Mesendoderm (in vitro differentiated cells): ENCODE measurements at regions not wholly inside any gene's neighbourhood (a gene's known extent, or its start where the extent isn't known, plus 50 kb on each side); places are given as distances from the start of the nearest gene placed in this dataset.

Source experiments
- DNase-seq: peaks from one replicate; pipeline ENCODE4 v3.0.0; 2013
- H2AK5ac ChIP-seq: 2 replicates; pipeline ENCODE4 v1.6.1; 2013; ENCODE audit warnings: low read length, inconsistent platforms
- H2BK120ac ChIP-seq: 2 replicates; pipeline ENCODE4 v1.6.1; 2013; ENCODE audit warnings: low read depth, mild to moderate bottlenecking, low read length, moderate library complexity, mixed read lengths
- H2BK15ac ChIP-seq: replicated peaks from 2 replicates; pipeline ENCODE4 v1.6.1; 2013; ENCODE audit warnings: low read depth, mild to moderate bottlenecking, moderate library complexity
- H2BK5ac ChIP-seq: 2 replicates; pipeline ENCODE4 v1.6.1; 2013; ENCODE audit warnings: low read length, inconsistent platforms
- H3K18ac ChIP-seq: 2 replicates; pipeline ENCODE4 v1.6.1; 2013; ENCODE audit warnings: mild to moderate bottlenecking, low read length, mixed read lengths
- H3K23ac ChIP-seq: one replicate; pipeline ENCODE4 v1.6.1; 2013; ENCODE audit warnings: low read length
- H3K27ac ChIP-seq: 2 replicates; pipeline ENCODE4 v1.5.1; 2013; ENCODE audit warnings: low read depth, mild to moderate bottlenecking, inconsistent platforms, low read length, moderate library complexity
- H3K27me3 ChIP-seq: 2 replicates; pipeline ENCODE4 v1.6.1; 2013; ENCODE audit warnings: low read length, control low read depth, mild to moderate bottlenecking, inconsistent platforms; ENCODE audit not compliant: insufficient read depth, poor library complexity
- H3K36me3 ChIP-seq: 2 replicates; pipeline ENCODE4 v1.6.1; 2013; ENCODE audit warnings: low read length, inconsistent platforms; ENCODE audit not compliant: control insufficient read depth, insufficient read depth
- H3K4ac ChIP-seq: one replicate; pipeline ENCODE4 v1.6.1; 2013; ENCODE audit warnings: low read depth, mild to moderate bottlenecking, low read length, moderate library complexity
- H3K4me1 ChIP-seq: 2 replicates; pipeline ENCODE4 v1.6.1; 2013; ENCODE audit warnings: low read depth, low read length, inconsistent platforms; ENCODE audit not compliant: control insufficient read depth
- H3K4me2 ChIP-seq: 2 replicates; pipeline ENCODE4 v1.6.1; 2013; ENCODE audit warnings: low read length
- H3K4me3 ChIP-seq: 2 replicates; pipeline ENCODE4 v1.5.1; 2013; ENCODE audit warnings: mild to moderate bottlenecking, low read length
- H3K56ac ChIP-seq: one replicate; pipeline ENCODE4 v1.6.1; 2013; ENCODE audit warnings: low read length
- H3K79me1 ChIP-seq: 2 replicates; pipeline ENCODE4 v1.6.1; 2013; ENCODE audit warnings: low read length, inconsistent platforms
- H3K79me2 ChIP-seq: 2 replicates; pipeline ENCODE4 v1.6.1; 2013; ENCODE audit warnings: mild to moderate bottlenecking, low read length; ENCODE audit not compliant: control insufficient read depth, insufficient read depth
- H3K9ac ChIP-seq: 2 replicates; pipeline ENCODE4 v1.6.1; 2013; ENCODE audit warnings: low read length, inconsistent platforms
- H4K5ac ChIP-seq: one replicate; pipeline ENCODE4 v1.6.1; 2013; ENCODE audit warnings: low read length
- H4K8ac ChIP-seq: one replicate; pipeline ENCODE4 v1.6.1; 2013; ENCODE audit warnings: low read depth, mild to moderate bottlenecking, control low read depth, low read length, moderate library complexity
- WGBS: extraction: QIAGEN DNeasy Blood & Tissue Kit; methylation state at CpG from one replicate; pipeline ENCODE4 v1.1.7; 2013; ENCODE audit warnings: low lambda C conversion rate, missing lambda C conversion rate; ENCODE audit not compliant: insufficient coverage; ENCODE audit errors: extremely low coverage; 5-methylcytosine and 5-hydroxymethylcytosine counted together

DNA sequence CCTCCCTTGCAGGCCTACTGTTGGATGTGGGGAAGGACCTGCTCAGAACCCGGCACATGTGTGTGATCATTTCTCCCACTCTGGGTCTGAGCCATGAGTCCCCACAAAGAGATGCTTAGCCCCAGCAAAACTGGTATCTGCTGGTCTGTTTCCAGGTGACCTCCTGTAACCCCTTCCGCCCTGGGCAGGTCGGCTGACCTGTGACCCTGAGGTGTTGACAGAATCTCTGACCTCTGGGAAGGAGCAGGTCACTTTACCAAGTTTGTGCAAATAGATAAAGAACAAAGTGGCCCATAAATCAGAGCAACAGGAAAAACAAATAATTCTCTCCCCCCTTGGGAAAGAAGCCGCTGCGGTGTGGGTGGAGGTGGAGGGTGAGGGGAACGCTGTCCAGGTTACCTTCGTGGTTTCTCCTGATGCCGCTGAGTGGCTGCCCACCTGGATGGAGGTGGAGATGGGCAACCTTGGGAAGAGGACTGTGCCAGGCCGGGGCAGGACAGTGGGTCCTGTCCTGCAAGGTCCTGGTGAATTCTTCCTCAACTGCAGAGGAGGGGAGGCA is 174.0 kb upstream of the MYCN start:
- H3K23ac ChIP-seq: no peak overlapping the region
- no peak overlapping the region for H2BK5ac ChIP-seq
- H2BK120ac ChIP-seq: no peak overlapping the region
- H3K27ac ChIP-seq: no peak overlapping the region
- no peak overlapping the region for H3K56ac ChIP-seq
- H3K27me3 ChIP-seq: no peaks in the 10 kb centered on the region
- H3K9ac ChIP-seq: no peak overlapping the region
- no peaks in the 10 kb centered on the region for H3K79me1 ChIP-seq
- no peak overlapping the region for H3K4me2 ChIP-seq
- no peak overlapping the region for H3K4ac ChIP-seq
- no CpG with 5 or more reads among the region's 9 CpGs for WGBS
- H3K4me3 ChIP-seq: no peak overlapping the region
- no peak overlapping the region for H3K18ac ChIP-seq
- no peak overlapping the region for H2BK15ac ChIP-seq
- H2AK5ac ChIP-seq: no peak overlapping the region
- H3K36me3 ChIP-seq: no peaks in the 10 kb centered on the region
- H3K79me2 ChIP-seq: no peaks in the 10 kb centered on the region
- peaks cover 3% of the 10 kb centered on the region for H3K4me1 ChIP-seq
- H4K8ac ChIP-seq: no peak overlapping the region
- no peak for DNase-seq
- no peak overlapping the region for H4K5ac ChIP-seq

DNA sequence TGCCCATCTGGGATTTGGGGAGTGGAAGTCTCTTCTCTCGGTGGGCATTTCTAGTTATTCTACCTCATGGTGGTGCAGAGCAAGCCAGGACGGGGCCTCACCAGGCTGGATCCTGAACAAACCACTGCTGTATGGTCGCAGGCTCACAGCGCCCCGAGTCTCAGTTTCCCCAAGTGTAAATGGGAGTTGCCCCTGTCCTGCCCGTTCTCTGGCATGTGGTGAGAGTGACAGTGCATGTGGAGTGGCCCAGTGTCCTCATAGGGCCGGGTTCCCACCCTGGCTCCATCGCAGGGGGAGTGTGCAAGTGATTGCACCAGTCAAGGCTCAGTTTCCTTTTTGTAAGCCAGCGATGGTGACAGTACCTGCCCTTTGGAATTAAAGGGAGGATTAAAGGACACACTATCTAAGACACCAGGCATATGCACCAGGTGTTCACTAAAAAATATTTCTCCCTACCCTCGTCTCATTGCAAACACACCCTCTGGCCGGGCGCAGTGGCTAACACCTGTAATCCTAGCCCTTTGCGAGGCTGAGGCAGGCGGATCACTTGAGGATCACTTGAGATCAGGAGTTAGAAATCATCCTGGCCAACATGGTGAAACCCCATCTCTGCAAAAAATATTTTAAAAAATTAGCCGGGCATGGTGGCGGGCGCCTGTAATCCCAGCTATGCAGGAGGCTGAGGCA is 173.3 kb upstream of the MYCN start:
- H2BK120ac ChIP-seq: no peak overlapping the region
- no peak overlapping the region for H3K27ac ChIP-seq
- no peaks in the 10 kb centered on the region for H3K36me3 ChIP-seq
- no peak overlapping the region for H3K18ac ChIP-seq
- H3K27me3 ChIP-seq: no peaks in the 10 kb centered on the region
- no peak for DNase-seq
- H2BK15ac ChIP-seq: no peak overlapping the region
- H3K23ac ChIP-seq: no peak overlapping the region
- WGBS: no CpG with 5 or more reads among the region's 17 CpGs
- H3K9ac ChIP-seq: no peak overlapping the region
- no peak overlapping the region for H2AK5ac ChIP-seq
- no peaks in the 10 kb centered on the region for H3K79me2 ChIP-seq
- no peak overlapping the region for H4K5ac ChIP-seq
- H4K8ac ChIP-seq: no peak overlapping the region
- no peak overlapping the region for H3K4me3 ChIP-seq
- H2BK5ac ChIP-seq: no peak overlapping the region
- no peak overlapping the region for H3K4me2 ChIP-seq
- H3K79me1 ChIP-seq: no peaks in the 10 kb centered on the region
- no peak overlapping the region for H3K4ac ChIP-seq
- peaks cover 3% of the 10 kb centered on the region for H3K4me1 ChIP-seq
- no peak overlapping the region for H3K56ac ChIP-seq

DNA sequence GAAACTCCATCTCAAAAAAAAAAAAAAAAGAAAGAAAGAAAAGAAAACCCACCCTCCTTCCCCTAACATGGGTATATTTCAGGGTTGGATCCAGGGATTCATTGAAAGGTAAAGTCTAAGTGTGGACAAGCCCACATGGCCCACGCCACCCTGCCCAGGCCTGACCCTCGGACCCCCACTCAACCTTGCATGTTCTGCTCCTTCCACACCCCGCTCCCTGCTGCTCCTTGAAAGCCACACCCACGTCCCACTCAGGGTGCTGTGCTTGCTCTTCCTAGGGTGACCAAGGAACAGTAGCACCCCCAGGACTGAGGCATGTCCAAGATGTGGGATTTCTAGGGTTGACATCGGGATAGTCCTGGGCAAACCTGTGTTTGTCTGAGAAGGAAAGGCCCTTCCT is 172.7 kb upstream of the MYCN start:
- Histone ChIP-seq H3K36me3 (no peaks in the 10 kb centered on the region), H3K27ac (no peak overlapping the region), H3K56ac (peak overlapping the region; percentile 62), H4K8ac (no peak overlapping the region), H3K23ac (no peak overlapping the region), H3K4me3 (no peak overlapping the region), H2BK120ac (no peak overlapping the region), H3K18ac (no peak overlapping the region), H3K27me3 (no peaks in the 10 kb centered on the region), H3K4ac (no peak overlapping the region), H3K4me1 (peaks cover 3% of the 10 kb centered on the region), H2BK15ac (no peak overlapping the region), H4K5ac (no peak overlapping the region), H2BK5ac (peak overlapping the region; percentile 3), H2AK5ac (no peak overlapping the region), H3K9ac (peak overlapping the region; percentile 0), H3K4me2 (no peak overlapping the region), H3K79me1 (no peaks in the 10 kb centered on the region), H3K79me2 (no peaks in the 10 kb centered on the region)
- DNase-seq: no peak
- WGBS: no CpG with 5 or more reads among the region's 5 CpGs

DNA sequence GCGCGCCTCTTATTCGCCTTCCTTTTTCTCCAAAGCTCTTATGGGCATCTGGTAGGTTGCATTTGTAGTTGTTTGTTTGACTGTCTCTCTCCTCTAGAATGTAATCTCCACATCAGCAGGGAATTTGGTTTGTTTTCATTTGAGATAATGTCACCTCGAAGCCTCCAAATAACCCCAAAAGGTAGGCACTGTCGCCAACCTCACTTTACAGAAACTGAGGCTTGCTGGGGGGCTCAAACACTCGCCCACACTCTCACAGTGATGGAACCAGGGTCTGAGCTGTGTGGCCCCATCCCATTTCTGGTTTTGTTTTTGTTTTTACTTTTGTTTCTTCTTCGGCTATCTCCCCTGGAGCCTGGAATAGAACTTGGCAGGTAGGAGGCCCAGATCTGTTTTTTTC is 172.2 kb upstream of the MYCN start:
- no peak overlapping the region for H4K5ac ChIP-seq
- WGBS: no CpG with 5 or more reads among the region's 7 CpGs
- H3K4me1 ChIP-seq: peaks cover 3% of the 10 kb centered on the region
- H3K9ac ChIP-seq: no peak overlapping the region
- no peak overlapping the region for H3K4me3 ChIP-seq
- H3K4ac ChIP-seq: no peak overlapping the region
- H3K27me3 ChIP-seq: no peaks in the 10 kb centered on the region
- no peak overlapping the region for H3K4me2 ChIP-seq
- no peak overlapping the region for H3K23ac ChIP-seq
- H2BK15ac ChIP-seq: no peak overlapping the region
- no peaks in the 10 kb centered on the region for H3K79me1 ChIP-seq
- no peaks in the 10 kb centered on the region for H3K36me3 ChIP-seq
- H3K18ac ChIP-seq: no peak overlapping the region
- H3K56ac ChIP-seq: peak overlapping the region; percentile 62
- H2BK5ac ChIP-seq: no peak overlapping the region
- DNase-seq: peak; percentile 37
- no peak overlapping the region for H4K8ac ChIP-seq
- H2AK5ac ChIP-seq: no peak overlapping the region
- no peak overlapping the region for H2BK120ac ChIP-seq
- no peaks in the 10 kb centered on the region for H3K79me2 ChIP-seq
- no peak overlapping the region for H3K27ac ChIP-seq

DNA sequence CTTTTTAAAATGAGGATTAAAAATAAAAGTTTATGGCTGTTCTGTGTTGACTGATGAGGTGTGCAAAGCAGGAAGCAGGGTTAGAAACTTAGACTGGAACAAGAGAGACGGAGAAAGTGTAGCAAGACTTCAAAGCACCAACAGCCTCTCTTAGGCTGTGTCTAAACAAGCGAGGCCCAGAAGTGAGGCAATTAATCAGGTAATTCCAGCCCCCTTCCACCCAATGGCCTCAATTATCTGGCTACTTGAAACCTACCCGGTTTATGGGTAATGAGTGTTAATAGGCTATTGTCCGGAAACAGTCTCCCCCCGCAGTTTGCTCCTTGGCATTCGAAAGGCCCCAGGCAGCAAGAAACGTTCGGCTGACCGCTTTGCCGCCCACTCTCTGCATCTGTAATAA is 171.7 kb upstream of the MYCN start:
- Histone ChIP-seq H3K18ac (no peak overlapping the region), H3K27me3 (no peaks in the 10 kb centered on the region), H2AK5ac (no peak overlapping the region), H3K79me2 (no peaks in the 10 kb centered on the region), H2BK120ac (no peak overlapping the region), H3K4ac (no peak overlapping the region), H2BK15ac (no peak overlapping the region), H3K4me1 (peaks cover 3% of the 10 kb centered on the region), H3K56ac (no peak overlapping the region), H3K36me3 (no peaks in the 10 kb centered on the region), H3K23ac (no peak overlapping the region), H3K9ac (no peak overlapping the region), H2BK5ac (no peak overlapping the region), H4K8ac (no peak overlapping the region), H3K27ac (no peak overlapping the region), H3K4me3 (no peak overlapping the region), H3K79me1 (no peaks in the 10 kb centered on the region), H4K5ac (no peak overlapping the region), H3K4me2 (no peak overlapping the region)
- DNase-seq: peak; percentile 65
- WGBS: no CpG with 5 or more reads among the region's 10 CpGs

DNA sequence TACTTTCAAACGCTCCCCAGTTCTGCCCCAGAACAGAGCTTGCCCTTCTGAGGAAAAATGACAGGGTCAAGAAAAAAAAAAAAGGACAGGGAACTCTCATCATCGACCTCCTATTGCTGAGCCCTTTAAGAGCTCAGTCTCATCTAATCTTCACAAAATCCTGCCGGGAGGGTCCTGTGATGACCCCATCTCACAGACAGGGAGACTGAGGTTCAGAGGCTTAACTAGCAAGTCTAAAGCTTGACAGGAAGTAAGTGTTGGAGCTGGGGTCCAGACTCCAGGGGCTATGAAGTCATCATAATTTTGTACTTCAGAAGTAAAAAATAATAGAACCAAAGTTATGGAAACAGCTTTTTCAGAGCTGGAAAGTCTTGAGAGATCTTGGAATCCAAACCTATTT is 171.1 kb upstream of the MYCN start:
- H3K23ac ChIP-seq: no peak overlapping the region
- H2BK120ac ChIP-seq: no peak overlapping the region
- no CpG with 5 or more reads among the region's 3 CpGs for WGBS
- no peak for DNase-seq
- H4K8ac ChIP-seq: no peak overlapping the region
- no peak overlapping the region for H3K56ac ChIP-seq
- peaks cover 3% of the 10 kb centered on the region for H3K4me1 ChIP-seq
- no peak overlapping the region for H2AK5ac ChIP-seq
- no peak overlapping the region for H3K18ac ChIP-seq
- H3K4ac ChIP-seq: no peak overlapping the region
- H4K5ac ChIP-seq: no peak overlapping the region
- no peak overlapping the region for H3K9ac ChIP-seq
- H3K36me3 ChIP-seq: no peaks in the 10 kb centered on the region
- no peaks in the 10 kb centered on the region for H3K27me3 ChIP-seq
- H3K79me1 ChIP-seq: no peaks in the 10 kb centered on the region
- H3K79me2 ChIP-seq: no peaks in the 10 kb centered on the region
- H2BK5ac ChIP-seq: no peak overlapping the region
- no peak overlapping the region for H3K27ac ChIP-seq
- H3K4me2 ChIP-seq: no peak overlapping the region
- H3K4me3 ChIP-seq: no peak overlapping the region
- no peak overlapping the region for H2BK15ac ChIP-seq
